ENCODE measurements at regions not wholly inside any gene's neighbourhood (a gene's known extent, or its start where the extent isn't known, plus 50 kb on each side); places are given as distances from the start of the nearest gene placed in this dataset.

DNA sequence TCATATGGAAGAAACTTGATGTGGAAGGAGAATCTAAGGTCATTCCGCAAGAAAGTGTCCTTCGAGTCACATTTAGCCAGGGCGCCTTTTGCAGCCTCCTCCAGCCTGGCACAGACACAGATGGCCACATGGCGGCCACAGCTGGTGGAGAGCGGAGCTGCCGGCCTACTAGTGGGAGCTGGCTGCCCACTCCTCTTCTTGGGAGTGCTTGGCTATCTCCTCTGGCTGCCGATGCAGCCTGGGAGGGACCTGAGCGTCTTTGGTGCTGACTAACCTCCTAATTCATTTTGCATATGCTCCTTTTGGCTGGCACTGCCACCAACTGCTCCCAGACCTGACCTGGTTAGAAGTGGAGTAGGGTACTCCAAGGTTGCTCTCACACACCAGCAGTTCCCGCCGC is 199.3 kb upstream of the MYT1L start:
- TF ChIP-seq, protein P1, sequence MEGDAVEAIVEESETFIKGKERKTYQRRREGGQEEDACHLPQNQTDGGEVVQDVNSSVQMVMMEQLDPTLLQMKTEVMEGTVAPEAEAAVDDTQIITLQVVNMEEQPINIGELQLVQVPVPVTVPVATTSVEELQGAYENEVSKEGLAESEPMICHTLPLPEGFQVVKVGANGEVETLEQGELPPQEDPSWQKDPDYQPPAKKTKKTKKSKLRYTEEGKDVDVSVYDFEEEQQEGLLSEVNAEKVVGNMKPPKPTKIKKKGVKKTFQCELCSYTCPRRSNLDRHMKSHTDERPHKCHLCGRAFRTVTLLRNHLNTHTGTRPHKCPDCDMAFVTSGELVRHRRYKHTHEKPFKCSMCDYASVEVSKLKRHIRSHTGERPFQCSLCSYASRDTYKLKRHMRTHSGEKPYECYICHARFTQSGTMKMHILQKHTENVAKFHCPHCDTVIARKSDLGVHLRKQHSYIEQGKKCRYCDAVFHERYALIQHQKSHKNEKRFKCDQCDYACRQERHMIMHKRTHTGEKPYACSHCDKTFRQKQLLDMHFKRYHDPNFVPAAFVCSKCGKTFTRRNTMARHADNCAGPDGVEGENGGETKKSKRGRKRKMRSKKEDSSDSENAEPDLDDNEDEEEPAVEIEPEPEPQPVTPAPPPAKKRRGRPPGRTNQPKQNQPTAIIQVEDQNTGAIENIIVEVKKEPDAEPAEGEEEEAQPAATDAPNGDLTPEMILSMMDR (IDR thresholded peaks at IDR 0.05) = no peak
- no peak for TF ChIP-seq POLR2A (IDR thresholded peaks at IDR 0.05)
